Central memory CD8-positive, alpha-beta T cell (primary cell): ENCODE measurements at regions not wholly inside any gene's neighbourhood (a gene's known extent, or its start where the extent isn't known, plus 50 kb on each side); places are given as distances from the start of the nearest gene placed in this dataset.
"Not testable (repeated sequence)": the region's sequence is repeated elsewhere in the genome, so short reads cannot be mapped to it uniquely, and the experiment has no call there.

ENCODE experiments used
- ATAC-seq: fragments of 150-1000 bp; cut with Tn5 transposase; replicated peaks from 2 replicates; pipeline ENCODE4 v1.10.0; 2022; ENCODE audit warnings: mild to moderate bottlenecking, moderate FRiP score, moderate number of reproducible peaks; ENCODE audit not compliant: poor library complexity, severe bottlenecking; ENCODE audit errors: extremely low read depth
- DNase-seq, 2 donors: peaks; one replicate each; pipeline ENCODE4 v3.0.0; 2021; ENCODE audit warnings: low spot score in 2 of 2
- H3K27ac Mint-ChIP-seq: one replicate; pipeline ENCODE4 v1.8.0; 2022; ENCODE audit warnings: low read depth, mild to moderate bottlenecking, moderate library complexity, mixed read lengths
- H3K27me3 Mint-ChIP-seq: one replicate; pipeline ENCODE4 v1.8.0; 2022; ENCODE audit warnings: mixed read lengths
- H3K36me3 Mint-ChIP-seq: one replicate; pipeline ENCODE4 v1.8.0; 2022; ENCODE audit warnings: mild to moderate bottlenecking, moderate library complexity, mixed read lengths; ENCODE audit not compliant: insufficient read depth
- H3K4me1 Mint-ChIP-seq: one replicate; pipeline ENCODE4 v1.8.0; 2022; ENCODE audit warnings: mixed read lengths
- H3K4me3 Mint-ChIP-seq: one replicate; pipeline ENCODE4 v1.8.0; 2022; ENCODE audit warnings: mild to moderate bottlenecking, moderate library complexity, mixed read lengths
- H3K9me3 Mint-ChIP-seq: one replicate; pipeline ENCODE4 v1.8.0; 2022; ENCODE audit warnings: mixed read lengths

GRCh38 chr11:79616392-79616851 is 175.6 kb upstream of the TENM4 start:
- H3K36me3 Mint-ChIP-seq, result peaks cover 1% of the 10 kb centered on the region
- no peak overlapping the region for H3K4me3 Mint-ChIP-seq
- H3K4me1 Mint-ChIP-seq, result no peaks in the 10 kb centered on the region
- no peak for DNase-seq
- no peaks in the 10 kb centered on the region for H3K27me3 Mint-ChIP-seq
- H3K9me3 Mint-ChIP-seq, result peaks cover 28% of the 10 kb centered on the region
- no peak overlapping the region for H3K27ac Mint-ChIP-seq
- ATAC-seq, result no peak

DNA sequence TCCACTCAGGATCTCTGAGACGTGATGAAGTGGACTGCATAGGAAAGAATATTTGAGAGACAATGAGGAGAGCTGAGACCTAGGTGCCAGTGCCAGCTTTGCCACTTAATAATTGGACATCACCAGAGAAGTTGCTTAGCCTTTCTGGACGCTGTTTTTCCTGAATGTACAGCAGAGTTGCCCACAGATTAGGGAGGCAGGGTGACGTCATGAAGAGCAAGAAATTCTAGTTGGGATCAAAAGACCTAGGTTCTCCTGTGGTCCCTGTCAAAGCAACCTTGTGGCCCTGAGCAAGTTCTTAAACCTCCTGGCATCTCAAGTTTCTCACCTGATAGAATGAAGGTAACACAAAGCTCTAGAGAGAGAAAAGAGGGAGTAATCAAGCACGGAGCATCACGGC is 174.6 kb upstream of the TENM4 start:
- no peak overlapping the region for H3K27ac Mint-ChIP-seq
- no peak overlapping the region for H3K4me3 Mint-ChIP-seq
- DNase-seq (no peak), ATAC-seq (no peak)
- H3K36me3 Mint-ChIP-seq, result peaks cover 1% of the 10 kb centered on the region
- no peaks in the 10 kb centered on the region for H3K27me3 Mint-ChIP-seq
- no peaks in the 10 kb centered on the region for H3K4me1 Mint-ChIP-seq
- peaks cover 21% of the 10 kb centered on the region for H3K9me3 Mint-ChIP-seq

DNA sequence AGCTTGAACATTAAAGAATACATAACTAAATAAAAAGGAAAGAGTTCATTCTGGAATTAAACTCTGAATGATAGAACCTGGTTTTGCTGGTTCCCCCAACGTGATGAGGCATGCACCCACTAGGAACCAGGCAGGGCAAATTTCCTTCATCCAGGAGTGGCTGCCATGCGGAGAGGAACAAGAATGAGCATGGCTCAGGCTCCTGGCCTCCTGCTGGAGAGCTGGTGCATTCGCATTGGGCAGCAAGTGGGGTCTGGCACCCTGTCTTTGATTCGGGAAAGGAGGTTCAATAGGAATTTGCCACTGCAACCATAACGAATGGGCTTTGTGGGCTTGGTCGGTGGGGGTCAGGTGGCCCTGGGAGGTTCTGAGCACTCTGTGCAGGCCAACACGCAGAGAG is 169.8 kb upstream of the TENM4 start:
- Mint-ChIP-seq H3K27me3 (no peaks in the 10 kb centered on the region), H3K9me3 (peaks cover 16% of the 10 kb centered on the region), H3K4me3 (no peak overlapping the region), H3K4me1 (no peaks in the 10 kb centered on the region), H3K36me3 (no peaks in the 10 kb centered on the region), H3K27ac (no peak overlapping the region)
- no peak for DNase-seq
- no peak for ATAC-seq

DNA sequence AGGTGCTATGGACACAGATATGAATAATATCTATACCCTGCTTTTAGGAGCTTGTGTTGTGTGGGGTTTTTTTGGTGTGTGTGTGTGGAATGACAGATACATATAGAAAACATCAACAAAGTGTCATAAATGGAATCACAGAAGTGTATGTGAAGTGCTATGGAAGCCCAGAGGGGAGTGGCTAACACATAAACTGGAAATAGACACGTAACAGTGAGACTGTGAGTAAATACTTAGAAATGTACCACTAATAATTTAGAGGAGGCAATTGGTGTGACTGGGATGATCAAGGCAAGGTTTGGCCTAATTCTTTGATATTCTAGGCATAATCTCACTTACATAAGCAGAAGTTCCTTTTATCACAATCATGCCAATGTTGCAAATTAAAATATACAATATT is 169.3 kb upstream of the TENM4 start:
- H3K27me3 Mint-ChIP-seq, result no peaks in the 10 kb centered on the region
- H3K9me3 Mint-ChIP-seq, result peaks cover 16% of the 10 kb centered on the region
- no peaks in the 10 kb centered on the region for H3K36me3 Mint-ChIP-seq
- no peak overlapping the region for H3K4me3 Mint-ChIP-seq
- DNase-seq, result no peak
- no peak overlapping the region for H3K27ac Mint-ChIP-seq
- ATAC-seq, result no peak
- H3K4me1 Mint-ChIP-seq, result no peaks in the 10 kb centered on the region

DNA sequence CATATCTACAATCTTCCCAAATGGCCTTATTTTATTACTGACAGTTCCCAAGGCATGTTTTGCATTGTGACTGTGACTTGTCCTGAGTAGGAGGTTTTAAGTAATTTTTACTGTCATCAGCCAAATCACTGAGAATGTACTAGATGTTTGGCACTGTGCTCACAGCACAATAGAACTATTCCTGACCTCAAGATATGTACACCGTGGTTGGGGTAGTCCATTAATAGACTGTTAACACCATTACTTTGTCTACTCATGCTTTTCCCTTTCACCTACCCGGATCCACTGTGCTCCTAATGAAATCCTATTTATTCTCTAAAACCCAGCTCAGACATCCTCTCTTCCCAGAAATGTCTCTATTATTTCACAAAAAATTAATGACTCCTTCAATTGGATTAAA is 168.7 kb upstream of the TENM4 start:
- DNase-seq, result no peak
- Mint-ChIP-seq H3K4me3 (no peak overlapping the region), H3K36me3 (no peaks in the 10 kb centered on the region), H3K27ac (no peak overlapping the region), H3K27me3 (no peaks in the 10 kb centered on the region), H3K4me1 (no peaks in the 10 kb centered on the region), H3K9me3 (peaks cover 16% of the 10 kb centered on the region)
- no peak for ATAC-seq

GRCh38 chr11:79606461-79606860 is 165.6 kb upstream of the TENM4 start:
- not testable (repeated sequence) for H3K27ac Mint-ChIP-seq, H3K36me3 Mint-ChIP-seq, H3K4me3 Mint-ChIP-seq, ATAC-seq, H3K27me3 Mint-ChIP-seq, DNase-seq, H3K4me1 Mint-ChIP-seq
- H3K9me3 Mint-ChIP-seq, result peaks cover 21% of the 10 kb centered on the region

DNA sequence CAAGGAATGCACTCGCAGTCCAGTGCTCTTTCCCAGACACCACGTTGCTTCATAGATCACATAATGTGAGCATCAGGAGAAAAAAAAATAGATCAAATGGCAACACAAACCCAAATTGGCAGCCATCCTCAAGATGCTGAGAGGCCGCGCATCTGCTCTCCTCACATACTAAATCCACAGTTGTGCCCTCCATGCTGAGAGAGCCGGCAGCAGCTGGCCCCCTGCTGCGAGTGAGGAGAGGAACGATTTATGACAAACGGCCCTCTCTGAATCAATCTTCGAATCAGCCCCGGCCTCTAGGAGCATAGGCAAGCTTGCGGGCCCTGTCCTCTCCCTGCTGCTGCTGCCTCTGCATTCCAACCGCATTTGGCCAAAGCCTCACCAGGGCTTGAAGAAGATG is 159.9 kb upstream of the TENM4 start:
- Mint-ChIP-seq H3K27me3 (no peaks in the 10 kb centered on the region), H3K9me3 (peaks cover 27% of the 10 kb centered on the region), H3K4me3 (no peak overlapping the region), H3K36me3 (no peaks in the 10 kb centered on the region), H3K27ac (no peak overlapping the region), H3K4me1 (no peaks in the 10 kb centered on the region)
- DNase-seq, result no peak
- ATAC-seq, result no peak

DNA sequence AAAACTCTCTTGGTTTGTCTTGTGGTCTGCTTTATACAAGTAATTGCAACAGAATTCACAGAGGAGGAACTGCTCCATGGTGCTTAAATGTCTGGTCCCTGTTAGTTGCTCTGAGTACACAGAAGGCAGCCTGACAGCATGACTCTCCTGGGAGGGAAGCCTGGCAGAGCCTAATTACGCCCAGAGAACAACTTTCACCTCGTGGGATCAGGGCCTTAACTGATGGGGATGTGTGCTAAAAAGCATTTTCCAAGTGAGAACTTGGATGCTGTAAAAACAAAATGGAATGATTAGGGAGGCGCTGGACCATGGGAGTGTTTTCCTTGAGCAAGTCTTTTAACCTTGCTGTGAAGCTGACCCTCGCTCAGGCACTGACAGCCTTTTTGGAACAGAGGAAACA is 154.0 kb upstream of the TENM4 start:
- H3K4me1 Mint-ChIP-seq, result no peaks in the 10 kb centered on the region
- DNase-seq, result no peak
- H3K27ac Mint-ChIP-seq, result no peak overlapping the region
- no peaks in the 10 kb centered on the region for H3K36me3 Mint-ChIP-seq
- no peak for ATAC-seq
- peaks cover 17% of the 10 kb centered on the region for H3K9me3 Mint-ChIP-seq
- no peak overlapping the region for H3K4me3 Mint-ChIP-seq
- H3K27me3 Mint-ChIP-seq, result no peaks in the 10 kb centered on the region

DNA sequence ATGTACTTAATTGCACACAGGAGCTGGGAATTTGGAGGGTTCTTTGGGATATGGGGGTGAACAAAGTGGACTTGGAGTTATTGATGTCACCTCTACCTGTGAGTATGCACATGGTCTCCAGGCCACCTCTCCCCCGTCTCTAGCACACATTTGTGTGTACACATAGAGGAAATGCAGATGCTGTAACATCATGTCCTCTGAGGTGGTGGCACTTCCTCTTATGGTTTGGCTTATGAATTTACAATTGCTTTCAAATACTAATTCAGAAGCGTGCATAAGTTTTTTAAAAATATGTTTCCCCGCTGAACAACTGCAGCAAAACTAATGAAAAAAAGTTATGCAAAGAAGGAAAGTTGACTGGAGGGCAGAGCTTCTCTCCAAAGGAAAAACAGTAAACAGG is 152.0 kb upstream of the TENM4 start:
- Mint-ChIP-seq H3K27ac (no peak overlapping the region), H3K27me3 (no peaks in the 10 kb centered on the region), H3K36me3 (no peaks in the 10 kb centered on the region), H3K4me3 (no peak overlapping the region), H3K9me3 (peaks cover 19% of the 10 kb centered on the region), H3K4me1 (no peaks in the 10 kb centered on the region)
- no peak for DNase-seq
- ATAC-seq, result no peak

GRCh38 chr11:79592406-79592805 is 151.6 kb upstream of the TENM4 start:
- no peak for DNase-seq
- no peaks in the 10 kb centered on the region for H3K27me3 Mint-ChIP-seq
- no peaks in the 10 kb centered on the region for H3K4me1 Mint-ChIP-seq
- peaks cover 20% of the 10 kb centered on the region for H3K9me3 Mint-ChIP-seq
- no peak for ATAC-seq
- no peak overlapping the region for H3K27ac Mint-ChIP-seq
- no peaks in the 10 kb centered on the region for H3K36me3 Mint-ChIP-seq
- no peak overlapping the region for H3K4me3 Mint-ChIP-seq

DNA sequence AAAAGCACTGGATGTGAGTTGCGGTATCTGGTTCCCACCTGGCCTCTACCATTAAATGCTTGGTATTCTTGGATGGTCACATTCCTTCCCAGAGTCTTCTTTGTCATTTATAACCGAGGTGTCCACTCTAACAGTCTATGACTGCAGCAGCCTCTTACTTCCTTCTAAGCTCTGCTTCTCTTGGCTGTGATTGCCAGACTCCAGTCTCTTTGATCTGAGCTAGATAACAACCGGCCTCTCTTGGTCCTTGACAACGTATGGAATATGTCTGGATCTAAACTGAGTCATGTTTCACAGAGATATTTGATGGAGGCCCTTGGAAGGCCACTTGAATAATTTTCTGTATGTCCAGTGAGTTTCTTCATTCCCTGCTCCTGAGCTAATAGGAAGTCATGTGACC is 141.6 kb upstream of the TENM4 start:
- Mint-ChIP-seq H3K4me1 (no peaks in the 10 kb centered on the region), H3K9me3 (peaks cover 24% of the 10 kb centered on the region), H3K36me3 (no peaks in the 10 kb centered on the region), H3K27ac (no peak overlapping the region), H3K27me3 (no peaks in the 10 kb centered on the region), H3K4me3 (no peak overlapping the region)
- no peak for ATAC-seq
- DNase-seq, result no peak

- no peak overlapping the region for H3K4me3 Mint-ChIP-seq
- H3K4me1 Mint-ChIP-seq, result no peaks in the 10 kb centered on the region
- no peaks in the 10 kb centered on the region for H3K36me3 Mint-ChIP-seq
- no peak overlapping the region for H3K27ac Mint-ChIP-seq
- H3K9me3 Mint-ChIP-seq, result peaks cover 18% of the 10 kb centered on the region
- DNase-seq (no peak), ATAC-seq (no peak)
- H3K27me3 Mint-ChIP-seq, result no peaks in the 10 kb centered on the region
These were observed 138.2 kb upstream of the TENM4 start for GRCh38 chr11:79579063-79579462.

DNA sequence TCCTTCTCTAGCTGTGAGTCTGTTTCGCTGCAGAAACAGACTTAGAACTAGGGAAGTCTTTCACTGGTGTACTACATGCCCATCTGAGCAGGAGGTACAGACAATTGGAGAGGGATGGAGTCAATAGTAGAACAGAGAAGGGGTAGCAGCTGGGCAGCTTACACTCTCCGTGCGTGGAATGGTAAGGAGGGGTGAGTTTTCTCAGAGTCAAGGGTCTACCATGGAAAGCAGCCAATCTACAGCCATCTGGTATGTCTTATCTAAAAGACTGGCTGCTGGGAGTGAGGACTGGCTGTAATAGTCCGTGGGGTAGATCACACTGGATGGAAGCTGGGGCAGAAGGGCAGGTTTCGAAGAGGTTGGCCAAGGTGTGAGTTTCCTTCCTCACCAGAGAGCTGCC is 137.3 kb upstream of the TENM4 start:
- Mint-ChIP-seq H3K4me1 (no peaks in the 10 kb centered on the region), H3K4me3 (no peak overlapping the region), H3K27ac (no peak overlapping the region), H3K9me3 (peaks cover 20% of the 10 kb centered on the region), H3K36me3 (no peaks in the 10 kb centered on the region), H3K27me3 (no peaks in the 10 kb centered on the region)
- no peak for DNase-seq
- no peak for ATAC-seq

- Mint-ChIP-seq H3K4me1 (no peaks in the 10 kb centered on the region), H3K36me3 (no peaks in the 10 kb centered on the region), H3K27ac (no peak overlapping the region), H3K4me3 (no peak overlapping the region), H3K9me3 (peaks cover 14% of the 10 kb centered on the region), H3K27me3 (no peaks in the 10 kb centered on the region)
- ATAC-seq, result no peak
- DNase-seq, result no peak
These were observed 134.9 kb upstream of the TENM4 start for GRCh38 chr11:79575701-79576100.
